LoVo (cell line): ENCODE measurements at regions not wholly inside any gene's neighbourhood (a gene's known extent, or its start where the extent isn't known, plus 50 kb on each side); places are given as distances from the start of the nearest gene placed in this dataset.

ENCODE experiments used
- DNase-seq: peaks from one replicate; pipeline ENCODE4 v3.0.0-alpha.2; 2016; ENCODE audit warnings: low spot score

DNA sequence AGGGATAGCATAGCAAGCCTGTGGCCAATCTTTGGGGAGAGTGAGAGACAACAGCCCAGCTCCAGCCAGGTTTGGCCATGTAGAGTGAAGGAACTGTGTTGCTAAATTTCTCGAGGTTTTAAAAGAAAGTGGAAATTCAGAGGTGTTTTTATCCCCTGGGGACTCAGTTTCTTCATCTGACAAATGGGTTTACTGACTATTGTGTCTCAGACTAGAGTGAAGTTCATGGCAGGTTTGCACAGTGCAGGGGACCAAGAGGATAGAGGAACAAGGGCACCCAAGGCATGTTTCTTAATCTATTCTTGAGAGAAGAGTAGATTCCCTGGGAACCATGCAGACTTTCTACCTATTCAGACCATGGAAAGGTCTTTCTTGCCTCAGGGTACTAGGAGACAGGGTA, 555.8 kb upstream of the C16orf82 start:
- no peak for DNase-seq

DNA sequence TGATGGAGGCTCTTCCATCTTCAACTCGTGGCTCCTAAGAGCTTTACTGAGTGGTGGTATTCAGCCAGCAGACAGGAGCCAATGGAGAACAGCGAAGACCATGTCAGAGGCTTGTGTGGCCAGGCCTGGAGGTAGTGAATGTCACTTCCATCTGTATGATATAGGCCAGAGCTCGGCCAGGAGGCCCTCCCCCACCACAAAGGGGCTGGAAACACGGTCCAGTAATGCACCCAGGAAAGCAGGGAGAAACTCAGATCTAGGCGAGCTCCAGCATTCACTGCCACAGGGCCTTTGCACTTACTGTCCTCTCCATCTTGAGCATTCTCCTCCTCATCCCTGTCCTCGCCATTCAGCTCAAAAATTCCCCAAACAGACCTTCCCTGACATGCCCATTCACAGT, 555.3 kb upstream of the C16orf82 start:
- no peak for DNase-seq

DNA sequence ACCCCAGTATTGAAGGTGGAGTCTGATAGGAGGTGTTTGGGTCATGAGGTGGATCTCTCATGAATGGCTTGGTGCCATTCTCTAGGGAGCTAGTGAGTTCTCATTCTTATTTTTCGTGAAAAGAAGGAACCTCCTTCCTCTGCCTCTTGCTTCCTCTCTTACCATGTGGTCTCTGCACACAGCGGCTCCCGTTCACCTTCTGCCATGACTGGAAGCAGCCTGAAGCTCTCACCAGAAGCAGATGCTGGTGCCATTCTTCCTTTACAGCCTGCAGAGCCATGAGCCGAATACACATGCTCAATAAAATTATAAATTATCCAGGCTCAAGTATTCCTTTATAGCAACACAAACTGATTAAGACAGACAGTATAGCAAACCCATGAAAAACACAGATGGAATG, 545.1 kb upstream of the C16orf82 start:
- DNase-seq, result no peak

DNA sequence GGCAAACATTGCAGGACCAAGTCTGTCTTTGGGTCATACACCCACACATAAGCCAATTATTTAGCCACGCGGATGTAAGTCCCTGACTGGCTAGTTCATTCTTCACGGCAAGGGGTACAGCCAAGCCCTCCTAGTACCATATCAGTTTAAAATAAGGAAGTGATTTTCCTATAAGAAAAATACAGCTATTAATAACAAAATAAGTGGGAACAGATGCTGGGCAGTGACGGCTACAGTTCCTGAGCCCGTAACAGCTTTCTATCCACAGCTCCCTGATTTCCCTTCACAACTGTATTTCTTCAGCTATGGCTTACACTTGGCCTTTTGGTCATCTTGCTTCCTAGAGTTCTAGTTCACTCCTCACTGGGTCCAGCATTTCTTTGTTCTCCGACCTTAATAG, 542.4 kb upstream of the C16orf82 start:
- no peak for DNase-seq

DNA sequence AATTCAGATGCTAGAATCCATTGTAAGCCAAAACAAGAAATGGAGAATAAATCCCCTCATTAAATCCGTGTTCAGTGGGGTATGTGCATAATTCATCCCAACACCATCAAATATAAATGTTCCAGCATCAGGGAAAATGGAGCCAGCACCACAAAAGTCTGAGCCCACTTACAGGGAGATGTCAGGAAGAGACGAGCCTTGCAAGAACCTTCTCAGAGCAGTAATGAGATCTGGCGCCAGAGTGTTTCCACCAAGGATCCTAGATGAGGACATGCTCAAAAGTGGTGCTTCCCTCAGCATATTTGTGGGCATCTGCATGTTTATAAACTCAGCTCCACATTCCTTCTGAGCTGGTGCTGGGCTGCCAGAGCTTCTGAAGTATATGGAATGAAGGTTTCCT, 541.9 kb upstream of the C16orf82 start:
- no peak for DNase-seq

DNA sequence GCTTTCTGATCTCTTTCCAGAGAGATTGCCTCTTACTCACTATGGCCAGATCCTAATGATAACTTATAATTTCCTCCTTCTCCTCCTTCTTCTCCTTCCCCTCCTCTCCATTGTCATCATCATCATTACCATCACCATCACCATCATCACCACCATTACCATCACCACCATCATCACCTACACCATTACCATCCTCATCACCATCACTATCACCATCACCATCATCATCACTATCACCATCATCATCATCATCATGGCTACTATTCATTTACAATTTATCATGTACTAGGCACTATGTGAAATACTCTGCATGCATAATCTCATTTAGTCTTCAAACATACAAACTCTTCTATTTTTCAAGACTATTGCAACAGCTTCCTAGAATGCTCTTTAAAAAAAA, 540.9 kb upstream of the C16orf82 start:
- no peak for DNase-seq

DNA sequence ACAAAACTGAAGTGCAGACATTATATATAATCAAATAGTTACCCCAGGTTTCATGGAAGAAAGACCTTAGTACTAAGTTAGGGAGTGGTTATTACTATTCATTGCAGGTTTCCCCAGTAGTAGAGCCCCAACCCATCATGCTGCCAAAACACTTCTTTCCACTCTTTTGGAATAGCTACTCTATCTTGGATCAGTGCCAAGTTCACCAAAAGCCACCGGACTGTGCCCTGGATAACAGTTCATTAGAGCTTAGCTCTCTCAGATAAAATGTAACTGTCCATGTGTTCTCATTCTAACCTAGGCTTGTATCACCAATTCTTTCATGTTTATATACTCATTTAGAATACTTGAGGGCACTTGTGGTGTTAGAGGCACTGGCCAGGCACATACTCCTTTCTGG, 540.1 kb upstream of the C16orf82 start:
- DNase-seq, result no peak

GRCh38 chr16:26530584-26531289, 536.0 kb upstream of the C16orf82 start:
- DNase-seq, result no peak

DNA sequence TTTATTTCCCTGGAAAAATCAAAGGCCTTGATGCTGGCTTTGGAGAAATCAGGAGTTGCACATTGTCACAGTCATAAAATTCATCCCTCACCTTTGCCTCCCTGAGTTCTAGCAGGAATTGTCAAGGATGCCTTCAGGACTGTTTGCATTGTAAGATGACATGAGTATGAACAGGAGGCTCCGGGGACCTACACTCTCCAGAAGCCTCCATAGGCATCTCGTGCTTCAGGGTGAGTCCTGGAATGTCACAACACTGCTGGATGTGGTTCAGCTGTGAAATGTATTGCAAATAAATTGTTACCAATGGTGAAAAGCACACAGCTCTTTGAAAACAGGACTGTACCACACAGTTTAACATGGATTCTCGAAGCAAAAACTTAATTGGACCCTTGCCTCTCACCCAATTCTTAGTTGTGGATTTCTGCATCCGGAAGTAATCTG, 535.4 kb upstream of the C16orf82 start:
- DNase-seq, result no peak

- no peak for DNase-seq
These were observed 534.3 kb upstream of the C16orf82 start for GRCh38 chr16:26532456-26532855.

- no peak for DNase-seq
These were observed 524.5 kb upstream of the C16orf82 start for GRCh38 chr16:26542198-26542597.

DNA sequence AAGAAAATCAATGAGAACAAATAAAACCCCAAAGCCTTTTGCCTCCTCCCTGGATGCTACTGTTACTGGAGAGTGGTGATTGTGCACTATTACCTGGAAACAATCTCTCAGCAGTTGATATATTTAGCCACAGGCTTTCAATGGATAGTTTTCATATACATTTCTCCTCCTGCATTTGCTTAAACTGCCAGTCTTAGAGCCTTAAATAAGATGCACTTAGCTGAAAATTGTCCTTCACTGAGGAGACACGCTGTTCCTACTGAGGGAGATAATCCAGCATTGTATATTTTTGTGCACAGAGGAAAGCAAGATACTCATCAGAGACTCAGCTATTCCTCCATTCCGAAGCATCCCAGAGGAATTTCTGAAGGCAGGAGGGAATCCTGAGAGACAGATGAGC, 520.2 kb upstream of the C16orf82 start:
- DNase-seq, result no peak

- DNase-seq, result no peak
These were observed 519.0 kb upstream of the C16orf82 start for GRCh38 chr16:26547681-26548080.

GRCh38 chr16:26550111-26550610, 516.6 kb upstream of the C16orf82 start:
- DNase-seq, result no peak

GRCh38 chr16:26554030-26554429, 512.7 kb upstream of the C16orf82 start:
- DNase-seq, result no peak

GRCh38 chr16:26561303-26561702, 505.4 kb upstream of the C16orf82 start:
- DNase-seq, result no peak

DNA sequence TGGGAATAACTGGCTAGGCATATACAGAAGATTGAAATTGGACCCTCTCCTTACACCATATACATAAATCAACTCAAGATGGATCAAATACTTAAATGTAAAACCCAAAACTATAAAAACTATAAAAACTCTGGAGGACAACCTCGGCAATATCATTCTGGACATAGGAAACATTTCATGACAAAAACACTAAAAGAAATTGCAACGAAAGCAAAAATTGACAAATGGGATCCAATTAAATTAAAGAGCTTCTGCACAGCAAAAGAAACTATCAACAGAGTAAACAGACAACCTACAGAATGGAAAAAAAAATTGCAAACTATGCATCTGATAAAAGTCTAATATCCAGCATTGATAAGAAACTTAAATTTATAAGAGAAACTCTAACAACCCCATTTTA, 503.7 kb upstream of the C16orf82 start:
- no peak for DNase-seq

- no peak for DNase-seq
These were observed 499.4 kb upstream of the C16orf82 start for GRCh38 chr16:26567356-26567755.

DNA sequence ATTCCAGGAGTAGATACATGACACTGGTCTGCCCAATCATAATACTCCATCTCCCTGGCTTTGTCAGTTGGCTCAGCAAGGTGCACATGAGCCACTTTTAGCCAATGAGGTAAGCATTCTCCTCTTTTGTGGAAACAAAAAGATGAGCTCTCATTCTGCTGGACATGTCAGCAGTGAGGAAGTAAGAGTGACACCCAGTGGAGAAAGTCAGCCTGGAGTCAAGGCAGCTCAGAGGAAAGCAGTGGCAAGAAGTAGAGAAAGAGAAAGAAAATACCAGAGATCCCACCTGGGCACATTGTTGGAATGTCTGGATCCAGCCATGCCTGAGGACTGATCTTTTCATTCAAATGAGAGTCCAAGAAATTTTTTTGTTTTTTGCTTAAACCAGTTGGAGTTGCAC, 496.9 kb upstream of the C16orf82 start:
- no peak for DNase-seq

DNA sequence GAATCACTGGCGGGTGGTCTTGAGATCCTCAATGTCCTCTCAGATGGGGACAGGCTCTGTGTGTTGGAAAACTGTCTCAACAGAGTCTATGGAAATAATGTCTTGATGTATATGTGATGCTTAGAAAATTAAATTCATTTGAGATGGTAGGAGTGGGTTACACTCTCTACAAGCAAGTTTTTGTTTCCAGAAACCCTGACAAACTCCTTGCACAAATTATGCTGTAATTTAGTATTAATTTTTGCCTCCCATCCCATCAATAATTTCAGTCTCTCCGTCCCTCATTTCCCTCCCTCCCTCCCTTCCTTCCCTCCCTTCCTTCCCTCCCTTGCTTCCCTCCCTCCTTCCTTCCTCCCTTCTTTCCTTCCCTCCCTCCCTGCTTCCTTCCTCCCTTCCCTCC, 488.0 kb upstream of the C16orf82 start:
- no peak for DNase-seq

- no peak for DNase-seq
These were observed 482.9 kb upstream of the C16orf82 start for GRCh38 chr16:26583803-26584202.

- no peak for DNase-seq
These were observed 473.0 kb upstream of the C16orf82 start for GRCh38 chr16:26593700-26594099.

- no peak for DNase-seq
These were observed 472.1 kb upstream of the C16orf82 start for GRCh38 chr16:26594666-26595065.

- DNase-seq, result no peak
These were observed 471.5 kb upstream of the C16orf82 start for GRCh38 chr16:26595199-26595598.
